ENCODE measurements at regions not wholly inside any gene's neighbourhood (a gene's known extent, or its start where the extent isn't known, plus 50 kb on each side); places are given as distances from the start of the nearest gene placed in this dataset.
"Not testable (repeated sequence)": the region's sequence is repeated elsewhere in the genome, so short reads cannot be mapped to it uniquely, and the experiment has no call there.

GRCh38 chr6:112881828-112882780 is 535.0 kb downstream of the RFPL4B start:
- H3K4me1 Mint-ChIP-seq (ENCODE audit: unreplicated experiment) = peaks cover 48% of the 10 kb centered on the region
- H3K4me3 Mint-ChIP-seq (ENCODE audit: unreplicated experiment) = peak overlapping the region; percentile 14
- no peaks in the 10 kb centered on the region for H3K27me3 Mint-ChIP-seq (ENCODE audit: unreplicated experiment)
- H3K9me3 Mint-ChIP-seq (ENCODE audit: unreplicated experiment) = peaks cover 10% of the 10 kb centered on the region
- TF ChIP-seq CTCF (IDR thresholded peaks at IDR 0.05) = no peak
- H3K36me3 Mint-ChIP-seq (ENCODE audit: unreplicated experiment) = peaks cover 10% of the 10 kb centered on the region
- DNase-seq (ENCODE audit: extremely low spot score, unreplicated experiment) = no peak
- H3K27ac Mint-ChIP-seq (ENCODE audit: unreplicated experiment) = peak overlapping the region; percentile 84

- Mint-ChIP-seq H3K4me3 (ENCODE audit: unreplicated experiment) (no peak overlapping the region), H3K27ac (ENCODE audit: unreplicated experiment) (peak overlapping the region; percentile 84), H3K27me3 (ENCODE audit: unreplicated experiment) (no peaks in the 10 kb centered on the region), H3K4me1 (ENCODE audit: unreplicated experiment) (peaks cover 38% of the 10 kb centered on the region), H3K9me3 (ENCODE audit: unreplicated experiment) (peaks cover 15% of the 10 kb centered on the region), H3K36me3 (ENCODE audit: unreplicated experiment) (peaks cover 12% of the 10 kb centered on the region)
- TF ChIP-seq CTCF (IDR thresholded peaks at IDR 0.05) = no peak
- DNase-seq (ENCODE audit: extremely low spot score, unreplicated experiment) = no peak
Observed at GRCh38 chr6:112883095-112883494, 536.0 kb downstream of the RFPL4B start.

GRCh38 chr6:112886415-112886814 is 539.3 kb downstream of the RFPL4B start:
- Mint-ChIP-seq H3K4me1 (ENCODE audit: unreplicated experiment) (peaks cover 16% of the 10 kb centered on the region), H3K27me3 (ENCODE audit: unreplicated experiment) (no peaks in the 10 kb centered on the region), H3K36me3 (ENCODE audit: unreplicated experiment) (peaks cover 12% of the 10 kb centered on the region), H3K27ac (ENCODE audit: unreplicated experiment) (no peak overlapping the region), H3K4me3 (ENCODE audit: unreplicated experiment) (no peak overlapping the region), H3K9me3 (ENCODE audit: unreplicated experiment) (peaks cover 15% of the 10 kb centered on the region)
- DNase-seq (ENCODE audit: extremely low spot score, unreplicated experiment) = no peak
- TF ChIP-seq CTCF (IDR thresholded peaks at IDR 0.05) = no peak

DNA sequence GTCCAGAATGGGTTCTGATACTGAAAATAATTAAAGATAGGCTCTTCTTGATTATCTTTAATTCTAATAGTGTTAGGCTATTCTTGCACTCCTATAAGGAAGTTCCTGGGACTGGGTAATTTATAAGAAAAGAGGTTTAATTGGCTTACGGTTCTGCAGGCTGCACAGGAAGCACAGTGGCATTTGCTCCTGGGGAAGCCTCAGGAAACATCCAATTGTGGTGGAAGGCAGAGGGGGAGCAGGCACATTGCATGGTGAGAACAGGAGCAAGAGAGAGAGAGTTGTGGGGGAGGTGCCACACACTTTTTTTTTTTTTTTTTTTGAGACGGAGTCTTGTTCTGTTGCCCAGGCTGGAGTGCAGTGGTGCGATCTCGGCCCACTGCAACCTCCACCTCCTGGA is 540.3 kb downstream of the RFPL4B start:
- not testable (repeated sequence) for H3K27ac Mint-ChIP-seq (ENCODE audit: unreplicated experiment); DNase-seq (ENCODE audit: extremely low spot score, unreplicated experiment); H3K27me3 Mint-ChIP-seq (ENCODE audit: unreplicated experiment); H3K4me3 Mint-ChIP-seq (ENCODE audit: unreplicated experiment); H3K9me3 Mint-ChIP-seq (ENCODE audit: unreplicated experiment); H3K4me1 Mint-ChIP-seq (ENCODE audit: unreplicated experiment)
- H3K36me3 Mint-ChIP-seq (ENCODE audit: unreplicated experiment) = peaks cover 12% of the 10 kb centered on the region

DNA sequence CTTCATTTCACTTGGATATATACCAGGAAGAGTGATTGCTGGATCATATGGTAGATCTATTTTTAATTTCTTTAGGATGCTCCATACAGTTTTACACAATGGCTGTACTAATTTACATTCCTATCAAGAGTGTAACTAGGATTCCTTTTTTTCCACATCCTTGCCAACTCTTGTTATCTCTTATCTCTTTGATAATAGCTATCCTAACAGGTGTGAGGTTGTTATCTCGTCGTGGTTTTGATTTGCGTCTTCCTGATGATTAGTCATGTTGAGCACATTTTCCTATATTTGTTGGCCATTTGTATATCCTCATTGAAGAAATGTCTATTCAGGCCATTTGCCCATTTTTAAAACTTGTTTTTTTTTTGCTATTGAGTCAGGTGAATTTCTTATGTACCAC is 552.4 kb downstream of the RFPL4B start:
- no peaks in the 10 kb centered on the region for H3K4me1 Mint-ChIP-seq (ENCODE audit: unreplicated experiment)
- no peak for TF ChIP-seq CTCF (IDR thresholded peaks at IDR 0.05)
- H3K27ac Mint-ChIP-seq (ENCODE audit: unreplicated experiment) = no peak overlapping the region
- H3K36me3 Mint-ChIP-seq (ENCODE audit: unreplicated experiment) = peaks cover 35% of the 10 kb centered on the region
- no peak overlapping the region for H3K4me3 Mint-ChIP-seq (ENCODE audit: unreplicated experiment)
- DNase-seq (ENCODE audit: extremely low spot score, unreplicated experiment) = no peak
- H3K27me3 Mint-ChIP-seq (ENCODE audit: unreplicated experiment) = no peaks in the 10 kb centered on the region
- peaks cover 39% of the 10 kb centered on the region for H3K9me3 Mint-ChIP-seq (ENCODE audit: unreplicated experiment)

Measured in osteocyte (in vitro differentiated cells).